ENCODE measurements at regions not wholly inside any gene's neighbourhood (a gene's known extent, or its start where the extent isn't known, plus 50 kb on each side); places are given as distances from the start of the nearest gene placed in this dataset.

DNA sequence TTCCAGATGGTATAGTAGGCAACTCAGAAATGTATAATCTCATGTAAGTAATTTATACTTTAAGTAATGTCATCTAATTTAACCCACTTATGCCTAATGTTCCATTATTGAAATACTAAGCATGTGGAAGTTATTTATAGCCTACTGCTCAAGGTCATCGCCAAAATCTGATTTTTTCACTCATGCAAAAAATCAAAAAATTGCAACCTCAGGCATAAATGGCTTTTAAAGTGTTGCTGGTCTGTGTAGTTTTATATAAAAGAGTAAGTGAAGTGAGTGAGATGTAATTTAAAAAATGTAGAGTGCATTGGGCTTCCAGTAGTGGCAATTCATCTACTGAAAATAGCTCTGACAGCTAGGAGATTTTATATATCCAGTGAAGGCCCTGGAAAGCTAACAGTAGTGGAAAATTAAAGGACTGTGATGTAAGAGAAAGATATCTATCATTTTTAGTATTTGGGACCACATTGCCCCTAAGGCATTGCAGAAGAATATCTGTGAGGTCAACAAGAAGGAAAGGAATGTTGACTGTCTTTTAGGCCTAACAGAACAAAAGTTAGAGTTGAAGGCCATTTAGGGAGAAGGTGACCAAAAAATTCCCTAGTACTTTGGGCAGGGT is 624.5 kb upstream of the CHORDC1 start:
- Histone ChIP-seq H4K8ac (ENCODE audit: low read depth in 2 of 2, low read length in 2 of 2) (no peak overlapping the region), H4K5ac (ENCODE audit: low read depth, low read length) (no peak overlapping the region), H4K91ac (ENCODE audit: insufficient read depth, low read depth, low read length) (no peak overlapping the region), H3K27ac (ENCODE audit: insufficient read depth, low read length) (no peak overlapping the region), H3K4me3 (ENCODE audit: insufficient read depth, low read depth, low read length) (no peak overlapping the region), H2BK120ac (ENCODE audit: low read depth, low read length) (no peak overlapping the region), H3K23ac (ENCODE audit: low read depth, low read length) (no peak overlapping the region), H2AK5ac (ENCODE audit: low read depth, low read length) (no peak overlapping the region), H3K36me3 (ENCODE audit: control insufficient read depth, insufficient read depth, low read length) (no peaks in the 10 kb centered on the region), H3K56ac (ENCODE audit: extremely low read depth, insufficient read depth, low read length) (no peak overlapping the region), H3K14ac (replicated peaks; ENCODE audit: low read depth, low read length) (no peak overlapping the region), H4K20me1 (ENCODE audit: insufficient read depth, low read length) (no peaks in the 10 kb centered on the region), H2BK15ac (ENCODE audit: low read depth, low read length) (no peak overlapping the region), H3K27me3 (ENCODE audit: control insufficient read depth, insufficient read depth, low read length) (no peaks in the 10 kb centered on the region), H2BK20ac (ENCODE audit: low read depth, low read length) (no peak overlapping the region), H3K79me1 (ENCODE audit: low read depth in 1 of 2, low read length in 2 of 2) (no peaks in the 10 kb centered on the region), H3K18ac (ENCODE audit: low read depth, low read length) (no peak overlapping the region), H2AK9ac (replicated peaks; ENCODE audit: low read depth, low read length, poor library complexity) (no peak overlapping the region), H3K4me1 (ENCODE audit: control insufficient read depth, insufficient read depth, low read length) (no peaks in the 10 kb centered on the region), H3K9ac (ENCODE audit: low read depth, low read length) (no peak overlapping the region), H3K9me1 (ENCODE audit: insufficient read depth, low read length) (no peaks in the 10 kb centered on the region), H2AFZ (replicated peaks; ENCODE audit: low read length, poor library complexity) (no peak overlapping the region), H3K4ac (ENCODE audit: low read depth, low read length) (no peak overlapping the region), H3K9me3 (ENCODE audit: control insufficient read depth, insufficient read depth, low read length) (peaks cover 2% of the 10 kb centered on the region; the same call in 1 of the 2 replicates), H2BK5ac (ENCODE audit: low read depth, low read length, poor library complexity, severe bottlenecking) (no peak overlapping the region), H3K4me2 (ENCODE audit: low read depth, low read length) (no peak overlapping the region)
- POLR2A ChIA-PET (ENCODE audit: unreplicated experiment) = no interaction called here
- in situ Hi-C loops (cut with MboI; ENCODE audit: low sequenced_read_pairs) = no loop called here
- no peak for DNase-seq
- dilution Hi-C loops (cut with HindIII; ENCODE audit: low sequenced_read_pairs, unreplicated experiment) = no loop called here
- WGBS, 2 experiments (ENCODE audit: extremely low coverage in 2 of 2, insufficient read length in 1 of 2) = no CpG with 5 or more reads among the region's 1 CpG
- no TSS peak for BruUV-seq (replicated peaks)
- TF ChIP-seq MAFK (IDR thresholded peaks at IDR 0.05; ENCODE audit: low read depth, low read length) = no peak
- TF ChIP-seq FOS (IDR thresholded peaks at IDR 0.05; ENCODE audit: low read depth, low read length) = no peak
- no peak for TF ChIP-seq NFE2L2 (IDR thresholded peaks at IDR 0.05; ENCODE audit: low read depth, low read length)
- TF ChIP-seq RCOR1 (IDR thresholded peaks at IDR 0.05; ENCODE audit: insufficient replicate concordance, low read length) = no peak
- TF ChIP-seq MAZ (IDR thresholded peaks at IDR 0.05; ENCODE audit: borderline replicate concordance, low read depth, low read length) = no peak
- TF ChIP-seq RAD21 (IDR thresholded peaks at IDR 0.05; ENCODE audit: low read length) = no peak
- TF ChIP-seq, protein P1, sequence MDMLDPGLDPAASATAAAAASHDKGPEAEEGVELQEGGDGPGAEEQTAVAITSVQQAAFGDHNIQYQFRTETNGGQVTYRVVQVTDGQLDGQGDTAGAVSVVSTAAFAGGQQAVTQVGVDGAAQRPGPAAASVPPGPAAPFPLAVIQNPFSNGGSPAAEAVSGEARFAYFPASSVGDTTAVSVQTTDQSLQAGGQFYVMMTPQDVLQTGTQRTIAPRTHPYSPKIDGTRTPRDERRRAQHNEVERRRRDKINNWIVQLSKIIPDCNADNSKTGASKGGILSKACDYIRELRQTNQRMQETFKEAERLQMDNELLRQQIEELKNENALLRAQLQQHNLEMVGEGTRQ (IDR thresholded peaks at IDR 0.05; ENCODE audit: low read depth, low read length) = no peak
- TF ChIP-seq, protein P2, sequence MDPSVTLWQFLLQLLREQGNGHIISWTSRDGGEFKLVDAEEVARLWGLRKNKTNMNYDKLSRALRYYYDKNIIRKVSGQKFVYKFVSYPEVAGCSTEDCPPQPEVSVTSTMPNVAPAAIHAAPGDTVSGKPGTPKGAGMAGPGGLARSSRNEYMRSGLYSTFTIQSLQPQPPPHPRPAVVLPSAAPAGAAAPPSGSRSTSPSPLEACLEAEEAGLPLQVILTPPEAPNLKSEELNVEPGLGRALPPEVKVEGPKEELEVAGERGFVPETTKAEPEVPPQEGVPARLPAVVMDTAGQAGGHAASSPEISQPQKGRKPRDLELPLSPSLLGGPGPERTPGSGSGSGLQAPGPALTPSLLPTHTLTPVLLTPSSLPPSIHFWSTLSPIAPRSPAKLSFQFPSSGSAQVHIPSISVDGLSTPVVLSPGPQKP (IDR thresholded peaks at IDR 0.05; ENCODE audit: borderline replicate concordance, low read depth, low read length) = no peak
- no peak for TF ChIP-seq SMC3 (IDR thresholded peaks at IDR 0.05; ENCODE audit: low read depth, low read length)
- TF ChIP-seq CTCF (conservative IDR thresholded peaks at IDR 0.05; ENCODE audit: low read depth, low read length) = no peak
- no peak for TF ChIP-seq CEBPB (IDR thresholded peaks at IDR 0.05; ENCODE audit: low read depth, low read length)
- intact Hi-C loops (cut with micrococcal nuclease) = no loop called here
- CTCF ChIA-PET = no interaction called here
- no peak for ATAC-seq (ENCODE audit: low read depth)

All from IMR-90 (cell line).